SK-N-SH treated with all-trans-retinoic acid at 6 μM for 48 hours (cell line): ENCODE measurements at regions not wholly inside any gene's neighbourhood (a gene's known extent, or its start where the extent isn't known, plus 50 kb on each side); places are given as distances from the start of the nearest gene placed in this dataset.

Source experiments
- ISL1 ChIP-seq: fragments of 250-450 bp; sonication (Bioruptor Pico); IDR thresholded peaks from 2 replicates; pipeline ENCODE4 v2.1.2; 2022; ENCODE audit warnings: mild to moderate bottlenecking, moderate library complexity
- SNAI2 ChIP-seq: fragments of 250-450 bp; sonication (Bioruptor Pico); IDR thresholded peaks from 2 replicates; pipeline ENCODE4 v1.5.0; 2020; ENCODE audit warnings: mild to moderate bottlenecking, moderate library complexity
- ZFP3 ChIP-seq: fragments of 250-450 bp; sonication (Bioruptor Pico); IDR thresholded peaks from 2 replicates; pipeline ENCODE4 v1.5.0; 2020; ENCODE audit warnings: mild to moderate bottlenecking, moderate library complexity
- TF ChIP-seq, protein P1 (sequence below): fragments of 250-450 bp; sonication (Bioruptor Pico); IDR thresholded peaks from 2 replicates; pipeline ENCODE4 v1.8.0; 2020; ENCODE audit warnings: mild to moderate bottlenecking, moderate library complexity, borderline replicate concordance
- TF ChIP-seq, protein P2 (sequence below): fragments of 250-450 bp; sonication (Bioruptor Pico); IDR thresholded peaks from 2 replicates; pipeline ENCODE4 v1.5.1; 2021; ENCODE audit warnings: mild to moderate bottlenecking, moderate library complexity
- TF ChIP-seq, protein P3 (sequence below): fragments of 250-450 bp; sonication (Bioruptor Pico); IDR thresholded peaks from 2 replicates; pipeline ENCODE4 v1.5.0; 2020; ENCODE audit warnings: mild to moderate bottlenecking, moderate library complexity

DNA sequence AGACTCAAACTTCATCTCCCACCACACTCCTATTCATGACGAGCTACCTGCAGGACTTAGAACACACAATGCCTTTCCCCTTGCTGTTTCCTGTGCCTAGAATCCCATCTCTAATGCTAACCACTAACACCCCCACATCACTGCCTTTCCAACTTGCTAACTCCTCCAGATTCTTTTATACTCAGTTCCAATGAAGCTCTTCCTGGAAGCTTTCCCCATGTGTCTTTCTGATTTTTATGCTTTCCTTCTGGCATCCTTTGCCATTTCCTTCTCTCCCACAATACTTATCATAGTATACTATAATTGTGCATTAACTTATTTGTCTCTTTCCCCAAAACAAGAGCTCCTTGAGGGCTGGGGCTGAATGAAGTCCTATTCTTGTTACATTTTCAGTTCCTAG is 115.3 kb upstream of the PLPPR1 start:
- TF ChIP-seq ZFP3 (CRISPR knock-in tag) (no peak), SNAI2 (CRISPR knock-in tag) (no peak), ISL1 (CRISPR knock-in tag) (no peak)
- TF ChIP-seq, protein P1, sequence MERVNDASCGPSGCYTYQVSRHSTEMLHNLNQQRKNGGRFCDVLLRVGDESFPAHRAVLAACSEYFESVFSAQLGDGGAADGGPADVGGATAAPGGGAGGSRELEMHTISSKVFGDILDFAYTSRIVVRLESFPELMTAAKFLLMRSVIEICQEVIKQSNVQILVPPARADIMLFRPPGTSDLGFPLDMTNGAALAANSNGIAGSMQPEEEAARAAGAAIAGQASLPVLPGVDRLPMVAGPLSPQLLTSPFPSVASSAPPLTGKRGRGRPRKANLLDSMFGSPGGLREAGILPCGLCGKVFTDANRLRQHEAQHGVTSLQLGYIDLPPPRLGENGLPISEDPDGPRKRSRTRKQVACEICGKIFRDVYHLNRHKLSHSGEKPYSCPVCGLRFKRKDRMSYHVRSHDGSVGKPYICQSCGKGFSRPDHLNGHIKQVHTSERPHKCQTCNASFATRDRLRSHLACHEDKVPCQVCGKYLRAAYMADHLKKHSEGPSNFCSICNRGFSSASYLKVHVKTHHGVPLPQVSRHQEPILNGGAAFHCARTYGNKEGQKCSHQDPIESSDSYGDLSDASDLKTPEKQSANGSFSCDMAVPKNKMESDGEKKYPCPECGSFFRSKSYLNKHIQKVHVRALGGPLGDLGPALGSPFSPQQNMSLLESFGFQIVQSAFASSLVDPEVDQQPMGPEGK, result no peak
- TF ChIP-seq, protein P2, sequence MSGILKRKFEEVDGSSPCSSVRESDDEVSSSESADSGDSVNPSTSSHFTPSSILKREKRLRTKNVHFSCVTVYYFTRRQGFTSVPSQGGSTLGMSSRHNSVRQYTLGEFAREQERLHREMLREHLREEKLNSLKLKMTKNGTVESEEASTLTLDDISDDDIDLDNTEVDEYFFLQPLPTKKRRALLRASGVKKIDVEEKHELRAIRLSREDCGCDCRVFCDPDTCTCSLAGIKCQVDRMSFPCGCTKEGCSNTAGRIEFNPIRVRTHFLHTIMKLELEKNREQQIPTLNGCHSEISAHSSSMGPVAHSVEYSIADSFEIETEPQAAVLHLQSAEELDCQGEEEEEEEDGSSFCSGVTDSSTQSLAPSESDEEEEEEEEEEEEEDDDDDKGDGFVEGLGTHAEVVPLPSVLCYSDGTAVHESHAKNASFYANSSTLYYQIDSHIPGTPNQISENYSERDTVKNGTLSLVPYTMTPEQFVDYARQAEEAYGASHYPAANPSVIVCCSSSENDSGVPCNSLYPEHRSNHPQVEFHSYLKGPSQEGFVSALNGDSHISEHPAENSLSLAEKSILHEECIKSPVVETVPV, result no peak
- TF ChIP-seq, protein P3, sequence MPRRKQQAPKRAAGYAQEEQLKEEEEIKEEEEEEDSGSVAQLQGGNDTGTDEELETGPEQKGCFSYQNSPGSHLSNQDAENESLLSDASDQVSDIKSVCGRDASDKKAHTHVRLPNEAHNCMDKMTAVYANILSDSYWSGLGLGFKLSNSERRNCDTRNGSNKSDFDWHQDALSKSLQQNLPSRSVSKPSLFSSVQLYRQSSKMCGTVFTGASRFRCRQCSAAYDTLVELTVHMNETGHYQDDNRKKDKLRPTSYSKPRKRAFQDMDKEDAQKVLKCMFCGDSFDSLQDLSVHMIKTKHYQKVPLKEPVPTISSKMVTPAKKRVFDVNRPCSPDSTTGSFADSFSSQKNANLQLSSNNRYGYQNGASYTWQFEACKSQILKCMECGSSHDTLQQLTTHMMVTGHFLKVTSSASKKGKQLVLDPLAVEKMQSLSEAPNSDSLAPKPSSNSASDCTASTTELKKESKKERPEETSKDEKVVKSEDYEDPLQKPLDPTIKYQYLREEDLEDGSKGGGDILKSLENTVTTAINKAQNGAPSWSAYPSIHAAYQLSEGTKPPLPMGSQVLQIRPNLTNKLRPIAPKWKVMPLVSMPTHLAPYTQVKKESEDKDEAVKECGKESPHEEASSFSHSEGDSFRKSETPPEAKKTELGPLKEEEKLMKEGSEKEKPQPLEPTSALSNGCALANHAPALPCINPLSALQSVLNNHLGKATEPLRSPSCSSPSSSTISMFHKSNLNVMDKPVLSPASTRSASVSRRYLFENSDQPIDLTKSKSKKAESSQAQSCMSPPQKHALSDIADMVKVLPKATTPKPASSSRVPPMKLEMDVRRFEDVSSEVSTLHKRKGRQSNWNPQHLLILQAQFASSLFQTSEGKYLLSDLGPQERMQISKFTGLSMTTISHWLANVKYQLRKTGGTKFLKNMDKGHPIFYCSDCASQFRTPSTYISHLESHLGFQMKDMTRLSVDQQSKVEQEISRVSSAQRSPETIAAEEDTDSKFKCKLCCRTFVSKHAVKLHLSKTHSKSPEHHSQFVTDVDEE (CRISPR knock-in tag), result no peak
